GM18526 (cell line): ENCODE measurements at regions not wholly inside any gene's neighbourhood (a gene's known extent, or its start where the extent isn't known, plus 50 kb on each side); places are given as distances from the start of the nearest gene placed in this dataset.

Experiments
- POLR2A ChIP-seq: IDR thresholded peaks from 3 replicates; pipeline ENCODE4 v1.6.1; 2011; ENCODE audit not compliant: insufficient read length; ENCODE audit errors: extremely low read depth

GRCh38 chrX:51798701-51799100 lies 55.5 kb downstream of the GSPT2 start:
- TF ChIP-seq POLR2A = no peak

GRCh38 chrX:51802917-51803688 lies 59.9 kb downstream of the GSPT2 start:
- TF ChIP-seq POLR2A = peak; percentile 18

- TF ChIP-seq POLR2A = no peak
These were observed 60.6 kb downstream of the GSPT2 start for GRCh38 chrX:51803833-51804232.

GRCh38 chrX:51804741-51805140 lies 61.5 kb downstream of the GSPT2 start:
- TF ChIP-seq POLR2A = no peak

- TF ChIP-seq POLR2A = no peak
These were observed 70.7 kb downstream of the GSPT2 start for GRCh38 chrX:51813886-51814460.

- no peak for TF ChIP-seq POLR2A
These were observed 69.4 kb upstream of the MAGED1 start for GRCh38 chrX:51824061-51824460.

GRCh38 chrX:51825436-51825835 lies 68.0 kb upstream of the MAGED1 start:
- no peak for TF ChIP-seq POLR2A

GRCh38 chrX:51834076-51834475 lies 59.3 kb upstream of the MAGED1 start:
- no peak for TF ChIP-seq POLR2A

- TF ChIP-seq POLR2A = no peak
These were observed 56.6 kb upstream of the MAGED1 start for GRCh38 chrX:51836823-51837222.

GRCh38 chrX:51837451-51837850 lies 56.0 kb upstream of the MAGED1 start:
- no peak for TF ChIP-seq POLR2A

- TF ChIP-seq POLR2A = no peak
These were observed 55.5 kb upstream of the MAGED1 start for GRCh38 chrX:51837921-51838320.
